HG03571 (cell line): ENCODE measurements at regions not wholly inside any gene's neighbourhood (a gene's known extent, or its start where the extent isn't known, plus 50 kb on each side); places are given as distances from the start of the nearest gene placed in this dataset.

ENCODE experiments used
- ATAC-seq: cut with Tn5 transposase; IDR thresholded peaks from one replicate; pipeline ENCODE4 v1.9.1; 2021; ENCODE audit not compliant: unreplicated experiment

DNA sequence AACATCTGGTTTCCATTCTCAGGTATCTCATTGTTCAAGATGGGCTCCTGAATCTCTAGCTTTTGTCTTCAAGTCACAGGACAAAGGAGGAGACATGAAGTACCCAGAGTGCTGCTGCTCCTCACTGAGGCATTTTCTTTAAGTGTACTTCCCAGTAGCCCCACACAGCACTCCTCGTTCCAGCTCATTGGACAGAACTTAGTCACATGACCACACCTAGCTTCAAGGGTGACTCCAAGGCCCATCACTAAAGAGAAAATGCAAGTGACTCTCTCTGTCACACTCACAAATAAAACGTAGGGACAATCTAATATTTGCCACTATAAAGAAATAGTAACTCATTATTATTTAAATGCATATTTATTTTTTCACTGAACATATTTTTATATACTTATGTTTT is 58.3 kb upstream of the NEUROD6 start:
- ATAC-seq, result no peak

DNA sequence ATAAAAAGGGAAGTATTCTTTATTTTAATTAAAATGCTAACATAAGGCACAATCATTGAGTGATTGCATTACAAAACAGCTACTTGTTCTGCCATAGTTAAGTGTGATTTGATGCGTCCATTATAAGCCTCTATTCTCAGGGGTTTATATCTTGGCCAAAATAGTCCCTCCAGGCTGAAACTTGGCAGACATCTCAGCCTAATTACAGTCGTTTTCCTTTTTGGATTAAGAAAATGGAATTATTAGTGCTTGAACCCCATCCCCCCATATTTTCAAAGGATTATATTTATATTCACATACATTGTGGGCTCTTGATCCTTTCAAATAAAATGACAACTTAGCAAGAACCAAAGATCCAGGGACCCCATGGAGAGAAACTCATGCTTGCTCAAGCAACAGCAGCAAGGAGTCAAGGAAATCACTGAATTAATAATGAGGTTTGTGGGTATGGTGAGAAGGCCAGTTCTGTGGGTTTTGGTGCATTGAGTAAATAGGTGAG is 66.7 kb upstream of the NEUROD6 start:
- no peak for ATAC-seq

DNA sequence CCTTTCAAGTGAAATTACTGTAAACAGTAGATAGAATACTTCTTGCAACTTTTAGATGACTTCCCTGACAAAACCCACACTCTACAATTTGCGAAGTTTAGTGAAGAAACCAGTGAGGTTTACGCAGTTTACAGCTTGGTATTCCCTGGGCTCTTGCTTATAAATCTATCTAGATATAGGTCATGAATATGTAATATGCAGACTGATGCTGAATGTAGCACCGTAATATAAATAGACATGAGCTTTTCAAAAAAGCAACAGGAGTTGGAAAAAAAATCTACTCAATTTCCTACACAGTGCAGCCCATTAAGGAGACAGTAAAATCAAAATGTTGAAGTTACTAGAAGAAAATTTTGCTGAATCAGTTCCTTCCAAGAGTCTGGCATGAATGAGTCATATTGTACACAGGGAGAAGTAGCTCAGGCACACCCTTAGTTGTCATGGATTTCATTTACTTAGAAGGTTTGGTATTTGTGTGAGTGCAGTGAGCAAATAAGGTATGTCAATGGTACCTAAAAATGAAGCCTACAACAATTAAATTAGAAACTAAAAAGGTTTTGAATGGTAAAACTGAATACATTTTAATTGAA is 67.7 kb upstream of the NEUROD6 start:
- no peak for ATAC-seq

DNA sequence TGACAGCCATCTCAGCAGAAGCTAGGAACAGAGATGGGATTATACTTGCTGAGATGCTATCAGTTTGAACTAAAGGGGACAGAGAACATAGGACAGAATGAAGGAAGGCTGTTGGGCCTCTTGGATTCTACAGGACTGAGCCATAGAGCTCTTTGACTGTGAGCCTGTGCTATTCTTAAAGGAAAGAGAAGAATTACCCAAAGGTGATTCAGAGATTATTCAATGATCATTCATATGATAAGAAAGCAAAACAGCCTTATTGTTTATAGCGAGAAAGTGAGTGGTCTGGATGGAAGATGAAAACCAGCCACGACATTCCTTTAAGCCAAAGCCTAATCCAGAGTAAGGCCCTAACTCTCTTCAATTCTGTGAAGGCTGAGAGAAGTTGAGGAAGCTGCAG is 69.7 kb upstream of the NEUROD6 start:
- ATAC-seq, result no peak

DNA sequence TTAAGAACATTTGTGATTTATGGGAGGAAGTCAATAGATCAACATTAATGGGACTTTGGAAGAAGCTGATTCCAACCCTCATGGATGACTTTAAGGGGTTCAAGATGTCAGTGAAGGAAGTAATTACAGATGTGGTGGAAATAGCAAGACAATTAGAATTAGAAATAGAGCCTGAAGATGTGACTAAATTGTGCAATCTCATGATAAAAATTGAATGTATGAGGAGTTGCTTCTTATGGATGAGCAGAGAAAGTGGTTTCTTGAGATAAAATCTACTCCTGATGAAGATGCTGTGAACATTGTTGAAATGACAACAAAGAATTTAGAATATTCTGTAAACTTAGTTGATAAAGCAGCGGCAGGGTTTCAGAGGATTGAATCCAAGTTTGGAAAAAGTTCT is 70.9 kb upstream of the NEUROD6 start:
- no peak for ATAC-seq

DNA sequence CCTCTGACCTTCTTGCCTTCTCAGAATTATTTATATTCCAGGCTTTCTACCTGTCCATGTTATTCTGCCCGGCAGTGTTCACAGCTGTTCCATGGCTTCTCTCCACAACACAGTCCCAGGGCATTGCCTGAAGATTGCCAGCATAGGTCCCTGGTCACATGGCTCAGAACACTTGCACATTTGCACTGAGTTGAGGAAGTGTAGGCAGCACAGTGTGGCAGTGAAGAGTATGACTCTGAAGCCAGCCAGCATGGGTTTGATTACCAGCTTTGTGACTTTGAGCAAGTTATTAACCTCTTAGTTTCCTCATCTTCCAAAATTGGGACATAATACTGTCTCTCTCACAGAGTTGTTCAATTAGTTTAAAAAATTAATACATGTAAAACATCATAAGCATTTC is 73.2 kb upstream of the NEUROD6 start:
- ATAC-seq, result no peak

DNA sequence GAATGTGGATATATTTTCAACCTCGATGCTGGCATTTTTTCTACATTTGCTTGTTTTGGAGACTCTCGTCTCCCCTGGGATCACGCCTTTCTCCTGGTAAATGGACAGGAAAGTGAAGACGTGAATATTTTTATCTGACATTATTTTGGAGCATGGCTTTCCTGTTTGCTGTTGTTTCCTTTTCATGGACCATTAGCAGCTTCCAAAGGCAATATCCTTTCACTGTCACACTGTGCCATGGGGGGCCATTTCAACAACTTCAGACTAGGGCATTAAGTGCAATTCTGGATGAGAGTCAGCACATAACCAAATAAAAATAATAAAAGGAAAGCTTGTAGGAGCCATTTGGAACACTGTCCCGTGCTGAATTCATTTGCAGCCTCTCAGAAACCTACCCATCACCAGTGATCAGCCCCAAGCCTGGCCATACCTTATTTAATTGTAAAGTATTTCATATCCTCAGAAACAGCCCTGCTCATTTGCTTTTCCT is 75.9 kb upstream of the NEUROD6 start:
- ATAC-seq, result no peak

DNA sequence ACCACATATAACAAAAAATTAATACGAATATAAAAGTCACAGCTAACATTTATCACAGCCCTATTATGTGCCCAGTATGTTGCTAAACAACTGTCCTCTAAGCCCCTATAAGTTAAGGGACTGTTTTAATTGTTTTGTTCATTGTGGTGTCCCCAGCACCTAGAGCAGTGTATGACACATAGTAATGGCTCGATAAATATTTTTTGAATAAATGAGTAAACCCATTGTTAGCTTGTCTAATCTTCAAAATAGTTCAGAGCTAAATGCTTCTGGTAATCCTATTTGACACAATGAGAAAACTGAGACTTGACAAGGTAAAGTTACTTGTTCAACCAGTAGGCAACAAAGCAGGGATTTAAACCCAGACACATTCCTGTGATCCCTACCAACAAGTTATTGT is 78.4 kb upstream of the NEUROD6 start:
- no peak for ATAC-seq

DNA sequence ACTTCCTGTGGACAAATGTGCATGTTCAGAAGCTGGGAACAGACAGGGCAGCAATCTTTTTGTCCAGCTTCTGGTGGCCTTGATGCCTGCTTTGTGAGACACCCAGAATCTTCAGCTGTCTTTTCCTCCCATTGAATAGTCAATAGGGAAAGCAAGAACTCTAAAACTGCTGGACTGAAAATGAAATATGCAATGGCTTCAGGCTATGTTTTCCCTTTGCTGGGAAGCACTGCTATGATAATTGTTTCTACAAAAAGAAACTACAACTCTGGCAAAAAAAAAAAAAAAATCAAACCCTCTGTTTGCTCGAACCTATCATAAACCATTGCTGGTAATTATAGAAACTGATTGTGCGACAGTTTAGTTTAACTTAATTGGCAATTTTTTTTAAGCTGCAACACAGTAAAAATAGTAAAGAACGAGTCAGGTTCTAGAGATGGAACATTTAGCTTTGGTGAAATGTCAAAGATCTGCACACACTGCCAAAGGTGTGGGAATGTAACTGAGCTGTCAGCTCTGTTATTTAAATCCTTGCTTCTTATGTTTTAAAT is 79.1 kb upstream of the NEUROD6 start:
- no peak for ATAC-seq

DNA sequence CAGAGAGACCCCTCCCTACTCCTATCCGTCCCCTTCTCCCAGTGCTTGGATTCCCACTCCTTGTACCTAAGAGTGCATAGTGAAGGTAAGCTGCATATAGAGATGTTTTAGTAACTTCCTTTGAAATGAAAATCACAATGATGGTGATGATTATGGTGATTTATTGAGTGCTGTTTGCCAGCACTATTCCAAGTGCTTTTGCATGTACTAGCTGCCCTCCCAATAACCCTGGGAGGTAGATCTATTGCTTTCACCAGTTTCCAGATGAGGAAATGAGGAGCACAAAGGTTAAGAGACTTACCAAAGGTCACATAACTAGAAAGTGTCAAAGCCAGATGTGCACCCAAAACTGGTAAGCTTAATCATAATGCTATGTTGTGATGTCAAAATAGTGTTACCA is 80.4 kb upstream of the NEUROD6 start:
- no peak for ATAC-seq

DNA sequence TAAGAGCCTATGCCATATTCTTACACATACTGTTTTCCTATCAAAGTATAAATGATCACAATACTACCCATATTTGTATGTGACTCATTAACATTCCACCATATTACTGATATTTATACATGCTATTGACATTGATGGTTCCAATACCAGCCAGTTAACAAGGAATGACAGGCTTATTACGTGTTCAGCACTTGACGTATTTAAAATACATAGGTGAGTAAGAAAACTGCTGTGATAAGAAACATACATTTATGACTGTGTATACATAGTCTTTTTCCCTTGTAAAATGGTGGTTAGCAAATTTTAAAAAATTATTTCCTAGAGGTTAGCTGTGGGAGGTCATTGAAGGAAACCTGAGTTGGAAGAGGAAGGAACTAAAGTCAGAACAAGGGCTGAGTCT is 81.1 kb upstream of the NEUROD6 start:
- ATAC-seq, result no peak

DNA sequence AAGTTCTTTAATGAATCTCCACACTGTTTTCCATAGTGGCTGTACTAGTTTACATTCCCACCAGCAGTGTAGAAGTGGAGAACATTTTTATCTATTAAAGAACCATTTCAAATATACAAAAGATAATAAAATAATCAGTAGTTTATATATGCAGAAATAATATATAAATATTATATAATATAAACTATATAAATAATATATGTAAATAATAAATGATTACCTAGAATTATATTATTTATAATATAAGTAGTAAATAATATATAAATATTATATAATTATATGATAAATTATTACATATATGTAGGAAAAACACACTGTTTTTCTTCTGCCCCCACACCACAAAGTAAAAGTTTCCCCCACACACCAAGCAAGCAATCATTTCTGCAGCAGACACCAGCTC is 83.5 kb upstream of the NEUROD6 start:
- no peak for ATAC-seq

DNA sequence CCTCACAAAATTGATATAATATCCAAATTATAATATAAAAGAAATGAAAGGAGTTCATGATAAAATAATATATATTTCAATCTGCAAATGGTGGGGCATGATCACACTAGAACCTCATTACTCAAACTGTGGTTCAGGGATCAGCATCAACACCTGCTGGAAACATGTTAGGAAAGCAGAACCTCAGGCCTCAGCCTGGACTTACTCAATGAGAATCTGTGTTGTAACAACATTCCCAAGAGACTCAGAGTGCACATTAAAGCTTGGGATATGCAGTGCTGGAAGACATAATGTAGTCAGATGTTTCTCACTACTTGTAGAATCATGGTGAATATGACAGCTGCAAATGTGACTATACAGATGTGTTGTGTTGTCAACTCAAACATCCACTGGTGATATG is 81.7 kb upstream of the ITPRID1 start:
- no peak for ATAC-seq

DNA sequence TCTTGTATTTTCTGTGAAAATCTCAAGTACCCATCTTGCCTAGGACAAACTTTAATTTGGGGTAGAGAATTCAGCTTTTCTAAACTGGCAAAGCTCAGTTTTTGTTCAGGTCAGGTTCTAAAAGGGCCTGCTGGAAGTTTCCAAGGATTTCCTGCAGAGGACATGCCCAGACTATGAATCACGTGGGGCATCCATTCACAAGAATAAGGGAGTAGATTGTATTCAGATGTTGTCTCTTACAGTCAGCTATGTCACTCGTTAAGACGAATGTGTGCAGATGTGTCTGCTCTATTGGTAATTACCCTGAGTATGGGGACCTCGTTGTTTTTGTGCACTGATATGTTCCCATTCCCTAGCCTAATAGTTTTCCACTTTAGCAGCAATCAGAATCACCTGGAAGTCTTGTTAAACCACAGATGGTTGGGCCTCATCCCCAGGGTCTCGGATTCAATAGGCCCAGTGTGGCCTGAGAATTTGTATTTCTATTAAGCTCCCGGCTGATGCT is 81.0 kb upstream of the ITPRID1 start:
- ATAC-seq, result no peak

DNA sequence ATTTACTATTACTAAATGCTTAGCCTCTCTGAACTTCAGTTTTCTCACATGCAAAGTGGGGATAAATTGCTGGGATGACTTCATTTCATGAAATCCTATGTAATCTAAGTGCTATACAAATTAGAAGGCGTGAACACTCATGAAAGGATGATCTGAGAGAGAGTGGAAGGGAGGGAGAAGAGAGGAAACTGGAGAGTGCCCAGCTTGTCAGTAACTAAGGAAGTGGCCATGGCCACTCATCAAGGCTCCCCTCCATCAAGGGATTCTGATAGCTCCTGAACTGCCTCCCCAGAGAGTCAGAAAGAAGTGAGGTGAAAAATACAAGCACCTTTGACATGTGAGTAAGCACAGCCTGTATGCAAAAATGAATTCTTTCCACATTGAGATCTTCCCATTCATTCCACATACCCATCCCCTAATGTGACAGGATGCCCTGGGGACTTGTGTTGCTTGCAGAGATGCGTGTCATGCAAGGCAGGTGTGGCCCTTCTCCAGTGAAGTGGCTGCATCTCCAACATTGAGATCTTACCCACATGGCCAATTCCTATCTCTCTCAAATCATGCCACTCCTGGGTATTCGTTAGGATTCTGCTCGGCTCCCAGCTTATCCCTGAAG is 76.5 kb upstream of the ITPRID1 start:
- no peak for ATAC-seq

DNA sequence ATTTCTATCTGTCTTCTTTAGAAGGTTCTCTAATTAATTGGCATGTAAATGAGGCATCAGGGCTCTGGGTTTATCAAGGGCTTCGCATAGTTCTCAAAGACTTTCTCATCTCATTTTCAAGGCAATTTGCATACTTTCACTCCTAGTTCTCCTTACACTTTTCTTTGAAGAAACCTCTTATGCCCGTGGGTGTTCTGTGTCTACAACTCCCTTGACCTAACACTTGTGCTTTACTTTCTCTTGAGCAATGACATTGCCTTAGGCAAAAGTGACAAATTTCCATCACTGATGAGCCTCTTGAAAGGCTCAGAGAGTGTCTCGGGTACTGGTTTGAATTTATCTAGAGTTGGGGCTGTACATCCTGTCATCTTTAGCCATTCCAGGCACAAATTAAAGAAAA is 74.7 kb upstream of the ITPRID1 start:
- ATAC-seq, result no peak

DNA sequence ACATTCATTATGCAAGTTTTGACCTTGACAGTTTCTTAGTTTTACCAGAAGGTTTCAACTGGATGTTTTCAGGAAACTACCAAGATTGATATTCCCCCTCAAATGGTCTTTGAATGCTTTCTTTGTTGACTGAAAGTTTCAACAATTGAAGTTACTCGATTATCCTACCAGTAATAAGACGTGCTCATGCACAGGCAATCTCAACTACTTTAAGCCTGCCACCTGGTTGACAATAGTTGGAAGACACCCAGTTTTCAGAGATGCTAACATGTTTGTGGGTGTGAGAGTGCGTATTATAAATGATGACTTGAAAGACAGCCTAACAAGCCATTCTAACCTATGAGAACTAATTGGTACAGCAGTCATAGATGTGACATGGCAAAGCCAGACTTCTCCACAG is 73.4 kb upstream of the ITPRID1 start:
- no peak for ATAC-seq

DNA sequence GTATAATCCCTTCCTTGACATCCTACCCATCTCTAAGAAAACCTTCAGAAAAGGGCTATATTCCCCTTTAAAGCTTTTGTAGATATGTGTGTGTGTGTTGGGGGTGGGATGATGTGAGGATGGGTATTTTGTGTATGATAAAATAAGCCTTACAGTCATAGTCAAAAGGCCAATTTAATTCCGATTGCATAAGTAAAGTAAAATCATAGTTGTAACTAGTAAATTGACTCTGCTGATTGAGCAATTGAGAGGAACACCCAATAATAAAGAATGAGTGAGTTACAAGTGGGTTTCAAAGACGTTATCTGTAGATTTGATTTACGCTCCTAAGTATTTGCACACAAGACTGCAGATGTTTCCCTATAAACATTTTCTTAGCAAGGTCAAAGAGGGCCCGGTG is 71.3 kb upstream of the ITPRID1 start:
- no peak for ATAC-seq

DNA sequence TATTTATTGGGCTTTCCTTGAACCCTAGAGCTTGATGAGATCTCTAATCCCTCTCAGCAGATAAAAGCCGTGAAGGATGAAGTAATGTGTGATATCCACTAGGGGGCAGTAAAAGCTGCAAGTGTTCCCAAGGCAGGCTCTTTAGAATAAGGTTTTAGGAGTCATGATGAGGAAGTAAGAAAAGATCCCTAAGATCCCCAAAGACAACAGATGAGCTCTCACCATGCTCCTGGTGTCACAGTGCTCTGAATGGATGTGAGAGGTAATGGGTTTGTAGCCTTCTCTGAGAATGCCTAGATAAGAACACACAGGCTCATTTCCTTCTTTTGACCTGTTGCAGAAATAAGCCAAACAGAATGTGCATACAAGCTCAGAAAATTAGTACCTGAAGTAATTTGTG is 70.4 kb upstream of the ITPRID1 start:
- peak; percentile 90 for ATAC-seq

DNA sequence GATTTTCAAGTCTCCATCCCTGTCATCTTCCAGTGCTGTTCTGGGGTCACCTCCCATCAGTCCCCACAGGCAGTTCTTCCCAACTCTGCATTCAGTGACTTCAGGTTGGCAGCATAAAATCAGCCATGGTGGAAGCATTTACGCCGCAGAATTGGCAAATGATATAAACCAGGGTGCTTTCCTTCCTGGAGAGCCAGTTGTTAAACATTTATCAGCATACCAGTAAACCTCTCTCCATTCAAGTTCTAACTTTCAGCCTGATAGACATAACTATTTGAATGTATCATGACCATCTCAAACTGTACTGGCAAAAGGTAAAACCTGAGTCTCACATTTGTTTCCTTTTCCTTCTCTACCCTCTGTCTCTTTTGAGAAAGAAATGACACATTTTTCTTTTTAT is 69.7 kb upstream of the ITPRID1 start:
- ATAC-seq, result no peak

DNA sequence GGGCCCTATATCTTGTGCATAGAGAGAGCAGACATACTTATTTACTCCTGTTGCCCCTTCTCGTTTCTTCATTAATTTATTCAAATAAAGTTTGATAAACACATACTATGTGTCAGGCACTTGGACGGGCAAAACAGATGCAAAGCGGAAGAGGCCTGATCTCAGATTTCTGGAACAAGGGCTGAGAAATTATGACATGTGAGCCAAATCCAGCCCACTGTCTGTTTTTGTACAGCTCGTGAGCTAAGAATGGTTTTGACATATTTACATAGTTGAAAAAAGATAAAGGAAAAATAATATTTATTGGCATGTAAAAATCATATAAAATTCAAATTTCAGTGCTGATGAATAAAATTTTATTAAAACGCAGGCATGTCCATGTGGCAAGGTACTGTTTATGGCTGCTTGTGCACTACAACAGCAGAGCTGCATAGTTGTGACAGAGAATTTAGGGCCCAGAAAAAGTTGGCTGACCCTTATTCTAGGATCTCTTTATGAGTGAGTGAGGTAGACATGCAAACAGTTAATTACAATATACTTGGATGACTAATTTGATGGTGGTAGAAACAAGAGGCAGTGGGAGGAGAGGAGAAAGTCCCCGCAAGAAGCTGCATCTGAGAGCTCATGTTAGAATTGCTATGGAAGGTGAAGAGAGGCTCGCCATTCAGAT is 68.1 kb upstream of the ITPRID1 start:
- ATAC-seq, result no peak

DNA sequence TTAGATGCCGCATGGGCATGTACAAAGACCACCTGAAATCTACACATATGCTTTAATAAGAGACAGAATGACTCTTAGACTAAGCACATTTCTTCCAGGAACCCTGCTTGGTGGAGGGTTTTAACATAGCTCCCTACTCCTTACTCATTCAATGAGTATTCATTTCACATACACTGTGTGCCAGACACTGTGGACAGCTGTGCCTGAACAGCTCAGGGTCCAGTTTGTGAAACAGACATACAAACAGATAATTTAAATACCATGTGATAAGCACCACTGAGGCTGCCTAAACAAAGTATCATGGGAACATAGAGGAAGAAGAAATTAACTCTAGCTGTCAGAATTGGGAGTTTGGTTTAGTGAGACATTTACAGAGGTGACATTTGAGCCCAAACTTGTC is 65.2 kb upstream of the ITPRID1 start:
- no peak for ATAC-seq
